ENCODE measurements at regions not wholly inside any gene's neighbourhood (a gene's known extent, or its start where the extent isn't known, plus 50 kb on each side); places are given as distances from the start of the nearest gene placed in this dataset.
"Not testable (repeated sequence)": the region's sequence is repeated elsewhere in the genome, so short reads cannot be mapped to it uniquely, and the experiment has no call there.

DNA sequence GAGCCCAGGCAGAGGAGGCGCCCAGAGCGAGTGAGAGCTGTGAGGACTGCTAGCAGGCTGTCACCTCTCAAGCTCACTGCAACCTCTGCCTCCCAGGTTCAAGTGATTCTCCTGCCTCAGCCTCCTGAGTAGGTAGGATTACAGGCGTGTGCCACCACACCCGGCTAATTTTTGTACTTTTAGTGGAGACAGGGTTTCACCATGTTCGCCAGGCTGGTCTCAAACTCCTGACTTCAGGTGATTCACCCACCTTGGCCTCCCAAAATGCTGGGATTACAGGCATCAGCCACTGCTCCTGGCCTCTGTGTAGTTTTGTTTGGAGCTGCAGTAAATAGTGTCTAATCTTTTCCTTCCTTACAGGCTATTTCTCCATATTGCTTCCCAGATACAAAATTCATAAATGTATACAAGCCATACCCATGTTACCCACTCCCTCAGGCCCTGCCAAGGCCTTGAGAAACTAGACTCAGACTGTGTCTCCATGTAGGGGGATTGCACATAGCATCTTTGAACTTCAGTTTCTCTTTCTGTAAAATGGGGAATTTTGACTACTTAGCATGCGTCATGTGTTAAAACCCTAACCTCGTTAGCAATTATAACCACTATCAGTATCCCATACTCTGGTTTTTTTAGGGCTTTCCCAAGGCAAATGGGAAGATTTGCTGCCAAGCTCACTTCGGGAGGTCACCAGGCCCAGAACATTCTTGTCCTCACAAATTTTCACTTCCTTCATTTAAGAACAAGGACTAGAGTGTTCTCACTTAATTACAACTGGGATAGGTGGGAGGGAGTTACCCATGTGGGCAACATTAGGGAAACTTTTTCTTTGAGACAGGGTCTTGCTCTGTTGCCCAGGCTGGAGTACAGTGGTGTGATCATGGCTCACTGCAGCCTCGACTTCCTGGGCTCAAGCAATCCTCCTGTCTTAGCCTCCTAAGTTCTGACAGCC is 67.3 kb upstream of the DDR1 start:
- TF ChIP-seq, protein P1, sequence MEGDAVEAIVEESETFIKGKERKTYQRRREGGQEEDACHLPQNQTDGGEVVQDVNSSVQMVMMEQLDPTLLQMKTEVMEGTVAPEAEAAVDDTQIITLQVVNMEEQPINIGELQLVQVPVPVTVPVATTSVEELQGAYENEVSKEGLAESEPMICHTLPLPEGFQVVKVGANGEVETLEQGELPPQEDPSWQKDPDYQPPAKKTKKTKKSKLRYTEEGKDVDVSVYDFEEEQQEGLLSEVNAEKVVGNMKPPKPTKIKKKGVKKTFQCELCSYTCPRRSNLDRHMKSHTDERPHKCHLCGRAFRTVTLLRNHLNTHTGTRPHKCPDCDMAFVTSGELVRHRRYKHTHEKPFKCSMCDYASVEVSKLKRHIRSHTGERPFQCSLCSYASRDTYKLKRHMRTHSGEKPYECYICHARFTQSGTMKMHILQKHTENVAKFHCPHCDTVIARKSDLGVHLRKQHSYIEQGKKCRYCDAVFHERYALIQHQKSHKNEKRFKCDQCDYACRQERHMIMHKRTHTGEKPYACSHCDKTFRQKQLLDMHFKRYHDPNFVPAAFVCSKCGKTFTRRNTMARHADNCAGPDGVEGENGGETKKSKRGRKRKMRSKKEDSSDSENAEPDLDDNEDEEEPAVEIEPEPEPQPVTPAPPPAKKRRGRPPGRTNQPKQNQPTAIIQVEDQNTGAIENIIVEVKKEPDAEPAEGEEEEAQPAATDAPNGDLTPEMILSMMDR (IDR thresholded peaks at IDR 0.05; ENCODE audit: low read depth, low read length, missing control alignments), result no peak
- DNase-seq (ENCODE audit: extremely low read depth, low read depth), result no peak
- no peak overlapping the region for H3K4me3 ChIP-seq (replicated peaks; ENCODE audit: low read depth, low read length)

DNA sequence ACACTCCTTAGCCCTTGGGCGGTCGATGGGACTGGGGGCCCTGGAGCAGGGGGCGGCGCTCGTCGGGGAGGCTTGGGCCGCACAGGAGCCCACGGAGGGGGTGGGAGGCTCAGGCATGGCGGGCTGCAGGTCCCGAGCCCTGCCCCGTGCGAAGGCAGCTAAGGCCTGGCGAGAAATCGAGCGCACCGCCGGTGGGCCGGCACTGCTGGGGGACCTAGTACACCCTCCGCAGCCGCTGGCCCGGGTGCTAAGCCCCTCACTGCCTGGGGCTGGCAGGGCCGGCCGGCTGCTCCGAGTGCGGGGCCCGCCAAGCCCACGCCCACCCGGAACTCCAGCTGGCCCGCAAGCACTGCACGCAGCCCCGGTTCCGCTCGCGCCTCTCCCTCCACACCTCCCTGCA is 68.0 kb upstream of the DDR1 start:
- not testable (repeated sequence) for H3K4me3 ChIP-seq (replicated peaks; ENCODE audit: low read depth, low read length); DNase-seq (ENCODE audit: extremely low read depth, low read depth)

DNA sequence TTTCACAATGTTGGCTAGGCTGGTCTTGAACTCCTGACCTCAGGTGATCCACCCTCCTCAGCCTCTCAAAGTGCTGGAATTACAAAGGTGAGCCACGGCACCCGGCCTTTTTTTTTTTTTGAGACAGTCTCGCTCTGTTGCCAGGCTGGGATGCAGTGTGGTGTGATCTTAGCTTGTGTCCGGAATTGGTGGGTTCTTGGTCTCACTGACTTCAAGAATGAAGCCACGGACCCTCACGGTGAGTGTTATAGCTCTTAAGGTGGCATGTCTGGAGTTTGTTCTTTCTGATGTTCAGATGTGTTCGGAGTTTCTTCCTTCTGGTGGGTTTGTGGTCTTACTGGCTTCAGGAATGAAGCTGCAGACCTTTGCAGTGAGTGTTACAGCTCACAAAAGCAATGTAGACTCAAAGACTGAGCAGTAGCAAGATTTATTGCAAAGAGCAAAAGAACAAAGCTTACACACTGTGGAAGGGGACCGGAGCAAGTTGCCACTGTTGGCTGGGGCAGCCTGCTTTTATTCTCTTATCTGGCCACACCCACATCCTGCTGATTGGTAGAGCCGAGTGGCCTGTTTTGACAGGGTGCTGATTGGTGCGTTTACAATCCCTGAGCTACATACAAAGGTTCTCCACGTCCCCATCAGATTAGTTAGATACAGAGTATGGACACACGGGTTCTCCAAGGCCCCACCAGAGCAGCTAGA is 69.1 kb upstream of the DDR1 start:
- H3K4me3 ChIP-seq (replicated peaks; ENCODE audit: low read depth, low read length); DNase-seq (ENCODE audit: extremely low read depth, low read depth): not testable (repeated sequence)

DNA sequence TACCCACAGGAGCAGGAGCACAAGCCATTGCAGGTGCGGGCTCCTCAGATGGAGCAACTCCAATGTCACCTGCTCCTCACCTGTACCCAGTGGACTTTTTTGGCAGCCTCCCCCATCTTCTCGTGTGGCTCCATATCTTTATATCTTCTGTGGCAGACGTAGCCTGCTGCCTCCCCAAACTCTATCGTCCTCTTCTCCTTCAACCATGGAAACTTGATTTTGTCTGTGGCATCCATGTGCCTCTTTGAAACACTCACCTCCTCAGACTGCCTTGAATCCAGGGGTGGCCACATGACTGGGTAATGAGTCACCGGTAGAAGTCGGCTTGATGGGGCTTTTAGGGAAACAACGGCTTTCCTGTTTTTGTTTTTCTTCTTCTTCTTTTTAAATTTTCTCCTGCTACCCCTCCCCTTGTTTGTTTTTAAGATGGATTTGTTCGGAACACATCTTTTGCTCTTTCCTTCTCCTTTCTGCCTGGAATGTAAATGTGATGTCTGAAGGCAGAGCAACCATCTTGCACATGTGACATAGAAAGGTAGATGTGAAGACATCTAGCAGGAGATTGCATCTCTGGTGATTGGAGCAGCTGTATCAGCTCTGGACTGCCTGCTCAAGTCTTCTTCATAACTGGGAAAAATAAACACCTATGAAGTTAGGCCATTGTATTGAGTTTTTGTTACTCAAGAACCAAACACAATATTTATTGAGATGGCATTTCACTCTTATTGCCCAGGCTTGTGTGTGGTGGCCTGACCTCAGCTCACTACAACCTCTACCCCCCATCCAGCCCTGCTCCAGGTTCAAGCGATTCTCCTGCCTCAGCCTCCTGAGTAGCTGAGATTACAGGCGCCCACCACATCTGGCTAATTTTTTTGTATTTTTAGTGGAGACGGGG is 69.9 kb upstream of the DDR1 start:
- H3K4me3 ChIP-seq (replicated peaks; ENCODE audit: low read depth, low read length), result no peak overlapping the region
- TF ChIP-seq, protein P1 (IDR thresholded peaks at IDR 0.05; ENCODE audit: low read depth, low read length, missing control alignments), result no peak
- no peak for DNase-seq (ENCODE audit: extremely low read depth, low read depth)

DNA sequence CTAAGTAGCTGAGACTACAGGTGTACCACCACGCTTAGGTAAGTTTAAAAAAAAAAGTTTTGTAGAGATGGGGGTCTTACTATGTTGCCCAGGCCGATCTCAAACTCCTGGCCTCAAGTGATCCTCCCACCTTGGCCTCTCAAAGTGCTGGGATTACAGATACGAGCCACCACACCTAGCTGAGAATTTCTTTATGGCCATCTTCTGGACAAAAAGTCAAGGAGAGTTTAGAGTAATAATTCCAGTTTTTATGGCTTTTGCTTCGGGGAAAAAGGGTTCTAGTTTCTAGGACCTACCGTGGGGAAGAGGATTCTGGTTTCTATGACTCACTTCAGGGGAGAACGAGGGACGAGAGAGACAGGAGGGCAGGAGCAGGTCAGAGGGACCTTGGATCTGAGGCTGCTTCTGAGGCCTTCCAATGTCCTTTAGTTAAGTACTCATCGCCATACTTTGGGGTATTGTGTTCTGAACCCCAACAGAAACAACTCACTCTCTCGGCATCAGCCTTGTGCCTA is 69.3 kb upstream of the IER3 start:
- H3K4me3 ChIP-seq (replicated peaks; ENCODE audit: low read depth, low read length), result no peak overlapping the region
- TF ChIP-seq, protein P1 (IDR thresholded peaks at IDR 0.05; ENCODE audit: low read depth, low read length, missing control alignments), result no peak
- no peak for DNase-seq (ENCODE audit: extremely low read depth, low read depth)

DNA sequence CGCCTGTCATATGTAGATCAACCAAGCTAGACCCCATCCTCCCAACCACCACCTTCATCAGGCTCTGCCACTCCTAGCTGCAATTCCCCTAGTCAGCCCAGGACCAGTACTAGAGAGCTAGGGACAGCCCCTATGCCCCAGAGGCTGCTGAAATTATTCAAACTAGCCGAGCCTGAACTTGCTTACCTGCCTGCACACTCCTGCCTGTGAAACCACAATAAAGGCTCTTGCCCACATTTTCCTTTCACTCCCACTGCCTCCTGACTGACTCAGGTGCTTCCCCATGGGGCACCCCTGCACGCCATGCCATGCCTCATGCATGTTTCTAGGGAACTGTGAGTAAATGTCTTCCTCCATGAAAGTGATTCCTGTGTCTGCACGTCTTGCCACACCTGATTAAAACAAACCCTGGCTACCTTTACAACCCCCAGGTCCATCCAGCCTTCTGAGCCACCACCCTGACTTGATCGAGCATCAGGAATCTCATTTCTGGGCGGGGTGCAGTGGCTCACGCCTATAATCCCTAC is 66.5 kb upstream of the IER3 start:
- DNase-seq (ENCODE audit: extremely low read depth, low read depth), result no peak
- TF ChIP-seq, protein P1 (IDR thresholded peaks at IDR 0.05; ENCODE audit: low read depth, low read length, missing control alignments), result no peak
- no peak overlapping the region for H3K4me3 ChIP-seq (replicated peaks; ENCODE audit: low read depth, low read length)

DNA sequence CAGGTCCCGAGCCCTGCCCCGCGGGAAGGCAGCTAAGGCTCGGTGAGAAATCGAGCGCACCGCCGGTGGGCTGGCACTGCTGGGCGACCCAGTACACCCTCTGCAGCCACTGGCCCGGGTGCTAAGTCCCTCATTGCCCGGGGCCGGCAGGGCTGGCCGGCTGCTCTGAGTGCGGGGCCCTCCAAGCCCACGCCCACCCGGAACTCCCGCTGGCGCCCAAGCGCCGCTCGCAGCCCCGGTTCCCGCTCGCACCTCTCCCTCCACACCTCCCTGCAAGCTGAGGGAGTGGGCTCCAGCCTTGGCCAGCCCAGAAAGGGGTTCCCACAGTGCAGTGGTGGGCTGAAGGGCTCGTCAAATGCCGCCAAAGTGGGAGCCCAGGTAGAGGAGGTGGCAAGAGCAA is 63.2 kb upstream of the IER3 start:
- not testable (repeated sequence) for H3K4me3 ChIP-seq (replicated peaks; ENCODE audit: low read depth, low read length); DNase-seq (ENCODE audit: extremely low read depth, low read depth)

Measured in HFF-Myc (cell line).